GM19035 (cell line): ENCODE measurements at regions not wholly inside any gene's neighbourhood (a gene's known extent, or its start where the extent isn't known, plus 50 kb on each side); places are given as distances from the start of the nearest gene placed in this dataset.
A peak's percentile ranks its signal among the peaks of the same experiment; 100 is the strongest.

Source experiments
- ATAC-seq: cut with Tn5 transposase; IDR thresholded peaks from one replicate; pipeline ENCODE4 v1.9.1; 2021; ENCODE audit not compliant: unreplicated experiment

GRCh38 chr16:85289760-85290625, 177.7 kb upstream of the CIBAR2 start:
- no peak for ATAC-seq

GRCh38 chr16:85290626-85291301, 178.5 kb upstream of the CIBAR2 start:
- ATAC-seq, result no peak

DNA sequence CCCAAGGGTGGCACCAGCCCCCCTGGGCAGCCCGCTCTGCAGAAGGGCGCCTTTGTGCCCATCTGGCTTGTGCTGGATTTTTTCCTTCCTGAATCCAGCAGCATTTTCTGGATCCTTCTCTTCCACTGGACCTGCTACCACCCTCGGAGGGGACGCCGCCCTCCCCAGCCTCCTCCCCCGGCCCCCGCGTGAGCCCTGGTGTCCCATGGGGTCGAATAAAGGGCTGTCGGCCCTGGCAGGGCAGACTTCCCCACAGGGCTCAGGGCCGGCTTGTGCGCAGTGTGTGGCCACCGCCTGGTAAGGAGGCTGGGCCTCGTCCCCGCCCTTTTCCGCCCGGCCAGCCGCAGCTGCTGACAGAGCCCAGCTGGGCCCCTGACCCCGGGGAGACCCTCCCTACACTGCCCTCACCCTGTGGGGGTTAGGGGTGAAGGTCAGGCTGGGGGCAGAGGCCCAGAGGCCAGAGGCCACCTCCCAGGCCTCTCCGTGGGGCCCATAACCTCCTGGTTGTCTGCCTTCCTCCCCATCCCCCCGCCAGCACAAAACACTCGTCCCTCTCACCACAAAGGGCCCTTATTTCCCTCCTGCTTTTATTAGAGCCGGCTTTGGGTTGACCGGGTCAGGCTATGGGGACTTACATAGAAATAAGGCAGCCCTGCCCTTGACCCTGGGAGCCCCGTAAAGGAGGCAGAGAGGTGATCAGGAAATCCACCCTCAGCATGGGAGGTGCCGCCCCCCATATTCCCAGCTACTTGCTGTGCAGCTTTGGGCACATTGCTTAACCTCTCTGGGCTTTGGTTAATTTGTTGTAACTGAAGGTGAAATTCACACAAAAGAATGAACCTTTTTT, 179.3 kb upstream of the CIBAR2 start:
- no peak for ATAC-seq

DNA sequence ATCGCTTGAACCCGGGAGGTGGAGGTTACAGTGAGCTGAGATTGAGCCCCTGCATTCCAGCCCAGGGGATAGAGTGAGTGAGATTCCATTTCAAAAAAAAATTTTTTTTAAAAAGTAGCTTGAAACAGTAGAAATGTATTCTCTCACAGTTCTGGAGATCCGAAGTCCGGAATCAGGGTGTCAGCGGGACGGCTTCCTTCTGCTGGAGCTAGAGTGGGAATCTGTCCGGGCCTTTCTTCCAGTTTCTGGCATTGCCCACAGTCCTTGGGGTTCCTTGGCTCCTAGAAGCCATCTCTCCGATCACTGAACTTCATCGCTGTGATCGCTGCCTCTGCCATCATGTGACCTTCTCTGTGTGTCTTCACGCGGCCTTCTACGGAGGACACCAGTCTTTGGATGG, 181.2 kb upstream of the CIBAR2 start:
- no peak for ATAC-seq

DNA sequence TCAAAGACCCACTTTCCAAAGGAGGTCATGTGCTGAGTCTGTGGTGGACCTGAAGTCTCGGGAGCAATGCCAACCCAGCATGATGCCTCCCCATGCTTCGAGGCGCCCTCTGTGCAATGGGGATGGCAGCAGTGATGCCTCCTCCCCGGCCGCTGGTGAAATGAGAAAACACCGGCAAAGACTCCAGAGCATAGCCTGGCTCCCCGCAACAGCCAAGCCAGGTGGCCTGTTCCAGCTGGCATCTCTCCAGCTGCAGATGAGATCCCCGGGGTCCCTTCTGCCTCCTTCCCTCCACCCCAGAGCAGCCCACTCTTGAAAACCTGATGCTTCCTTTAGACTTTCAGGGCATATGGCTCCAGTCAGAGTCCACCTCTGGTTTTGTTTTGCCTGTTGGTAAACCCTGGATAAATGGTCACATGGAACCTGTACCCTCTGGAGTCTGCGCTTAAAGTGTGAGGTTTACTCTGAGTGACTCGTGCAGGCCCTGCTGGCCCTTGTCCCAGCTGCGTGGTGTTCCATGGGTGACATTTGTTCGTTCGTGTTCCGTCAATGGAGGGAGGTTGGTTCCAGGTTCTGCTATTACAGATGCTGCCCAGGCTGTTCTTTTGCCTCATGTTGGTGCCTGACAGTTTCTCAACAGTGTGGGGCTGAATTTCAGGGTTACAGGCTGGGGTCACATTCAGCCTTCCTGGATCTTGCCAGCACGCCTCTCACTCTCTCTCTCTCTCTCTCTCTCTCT, 181.8 kb upstream of the CIBAR2 start:
- no peak for ATAC-seq

- no peak for ATAC-seq
These were observed 182.7 kb upstream of the CIBAR2 start for GRCh38 chr16:85294810-85295508.

- no peak for ATAC-seq
These were observed 184.8 kb upstream of the CIBAR2 start for GRCh38 chr16:85296859-85297660.

GRCh38 chr16:85297881-85298280, 185.6 kb upstream of the CIBAR2 start:
- no peak for ATAC-seq

- ATAC-seq, result no peak
These were observed 188.2 kb upstream of the CIBAR2 start for GRCh38 chr16:85300406-85300968.

GRCh38 chr16:85301231-85301630, 189.0 kb upstream of the CIBAR2 start:
- ATAC-seq, result no peak

DNA sequence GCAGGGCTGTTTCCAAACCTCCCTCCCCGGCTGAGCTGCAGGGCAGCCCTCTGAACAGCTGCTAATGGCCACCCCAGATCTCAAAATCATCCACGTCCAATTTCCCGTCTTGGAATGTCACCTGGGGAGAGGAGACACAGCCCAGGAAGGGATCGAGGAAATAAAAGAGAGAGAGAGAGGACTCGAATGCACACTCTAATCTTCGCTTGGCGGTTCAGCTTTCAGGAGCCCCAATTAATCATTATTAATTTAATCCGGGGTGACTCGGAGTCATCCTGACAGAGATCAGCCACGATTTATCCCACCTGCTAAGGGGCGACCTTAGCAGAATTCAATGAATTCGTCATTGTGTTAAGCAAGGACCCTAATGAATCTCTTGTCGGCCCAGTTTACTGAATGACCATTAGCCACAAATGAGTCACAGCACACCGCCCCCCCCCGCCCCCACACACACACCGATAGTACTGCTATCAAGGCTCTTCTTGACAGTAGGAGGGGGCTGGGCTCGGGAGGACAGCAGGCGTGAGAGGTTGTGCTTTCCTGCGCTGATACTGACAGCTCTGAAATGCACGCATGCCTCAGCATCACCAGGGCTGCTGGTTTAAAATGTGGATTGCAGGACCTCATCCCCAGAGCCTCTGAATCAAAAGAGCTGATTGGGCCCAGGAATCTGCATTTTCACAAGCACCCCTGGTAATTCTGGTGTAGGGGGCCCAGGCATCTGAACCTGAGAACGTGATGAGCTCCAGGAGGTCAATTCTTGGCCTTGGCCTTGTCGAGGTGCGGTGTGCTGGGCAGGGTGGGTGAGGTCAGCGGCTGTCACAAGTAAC, 190.0 kb upstream of the CIBAR2 start:
- ATAC-seq, result no peak

- no peak for ATAC-seq
These were observed 190.6 kb upstream of the CIBAR2 start for GRCh38 chr16:85302848-85303353.

DNA sequence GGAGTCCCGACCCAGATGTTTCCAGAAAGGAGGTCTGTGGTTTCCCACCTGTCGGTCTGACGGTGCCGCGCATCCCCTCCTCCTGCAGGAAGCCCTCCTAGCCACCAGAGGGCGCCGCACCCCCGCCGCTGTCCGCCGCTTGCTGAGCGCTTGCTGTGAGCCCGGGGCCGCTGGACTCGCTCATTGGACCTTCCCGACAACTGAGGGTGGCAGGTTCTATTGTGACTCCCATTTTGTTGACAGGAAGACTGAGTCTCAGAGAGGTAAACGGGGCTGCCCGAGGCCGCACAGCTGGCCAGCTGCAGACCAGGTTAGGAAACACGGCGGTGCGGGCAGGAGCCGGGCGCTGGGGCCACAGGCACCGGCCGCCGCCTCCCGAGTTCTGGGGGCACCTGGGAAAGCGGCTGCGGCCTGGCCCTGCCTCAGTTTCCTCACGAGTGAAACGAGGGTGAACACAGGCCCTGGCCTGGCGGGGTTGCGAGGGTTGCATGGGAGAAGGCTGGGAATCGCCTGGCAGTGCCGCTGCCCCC, 191.1 kb upstream of the CIBAR2 start:
- no peak for ATAC-seq

DNA sequence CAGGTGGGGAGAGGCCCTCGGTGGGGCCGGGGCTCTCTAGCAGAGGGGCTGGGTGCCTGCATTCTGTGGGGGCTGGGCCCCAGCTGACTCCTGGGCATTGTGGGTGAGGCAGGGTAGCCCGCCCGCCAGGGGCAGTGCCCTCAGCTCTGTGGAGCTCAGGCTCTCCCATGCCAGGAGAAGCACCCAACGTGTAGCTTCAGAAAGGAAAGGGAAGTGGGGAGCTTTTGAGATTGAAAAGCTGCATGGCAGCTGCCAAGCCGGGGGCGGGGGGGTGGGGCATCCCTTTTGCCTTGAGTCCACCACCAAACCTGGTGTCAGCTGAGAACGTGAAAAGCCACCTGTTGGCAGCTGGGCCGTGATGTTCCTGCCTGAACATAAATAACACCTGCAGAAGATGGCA, 192.1 kb upstream of the CIBAR2 start:
- no peak for ATAC-seq

- peak; percentile 54 for ATAC-seq
These were observed 194.0 kb upstream of the CIBAR2 start for GRCh38 chr16:85306071-85306792.

DNA sequence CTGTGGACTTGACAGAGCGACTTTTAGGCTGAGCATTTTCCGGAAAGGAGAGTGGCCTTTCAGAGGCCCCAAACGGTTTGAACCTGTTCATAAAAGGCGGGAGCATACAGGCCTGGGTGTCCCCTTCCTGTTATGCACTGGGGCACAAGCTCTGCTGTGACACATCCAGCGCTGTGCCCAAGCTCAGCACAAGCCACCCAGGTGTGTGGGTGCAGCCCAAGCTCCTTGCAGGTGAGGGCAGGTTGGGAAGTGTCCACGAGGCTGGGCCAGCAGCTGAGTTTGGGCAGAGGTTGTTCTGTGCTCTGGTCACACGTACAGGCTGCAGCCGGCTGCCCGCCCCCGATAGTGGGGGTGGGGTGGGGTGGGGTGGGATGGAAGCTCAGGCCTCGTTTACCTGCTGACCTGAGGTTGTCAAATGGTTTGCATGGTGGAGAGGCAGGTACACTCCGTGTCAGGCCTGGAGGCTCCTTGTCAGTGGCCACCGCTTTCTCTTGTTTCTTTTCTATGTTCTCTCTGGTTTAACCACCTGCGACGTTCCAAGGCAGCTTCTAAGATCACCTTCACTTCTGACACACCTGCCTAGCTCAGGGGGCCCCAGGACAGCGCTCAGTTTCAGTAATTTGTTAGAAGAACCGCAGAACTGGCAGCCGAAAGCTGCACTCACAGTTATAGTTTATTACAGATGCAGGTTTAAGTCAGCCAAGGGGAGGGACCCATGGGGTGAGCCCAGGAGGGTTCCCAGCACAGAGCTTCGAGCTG, 194.7 kb upstream of the CIBAR2 start:
- no peak for ATAC-seq
